AG10803 (cell line): ENCODE measurements at regions not wholly inside any gene's neighbourhood (a gene's known extent, or its start where the extent isn't known, plus 50 kb on each side); places are given as distances from the start of the nearest gene placed in this dataset.
A peak's percentile ranks its signal among the peaks of the same experiment; 100 is the strongest.

ENCODE experiments used
- DNase-seq: peaks from one replicate; pipeline ENCODE4 v3.0.0; 2010; ENCODE audit warnings: low read depth
- H3K4me3 ChIP-seq: 2 replicates; pipeline ENCODE4 v1.5.1; 2011; ENCODE audit warnings: mild to moderate bottlenecking, low read length, control low read depth
- CTCF ChIP-seq: conservative IDR thresholded peaks from 2 replicates; pipeline ENCODE4 v1.5.1; 2011; ENCODE audit warnings: mild to moderate bottlenecking, low read length, control low read depth, inconsistent platforms

GRCh38 chr5:91642581-91642980 is 259.5 kb upstream of the ARRDC3 start:
- no peak overlapping the region for H3K4me3 ChIP-seq
- no peak for TF ChIP-seq CTCF
- DNase-seq = no peak

GRCh38 chr5:91641730-91642350 is 258.7 kb upstream of the ARRDC3 start:
- no peak overlapping the region for H3K4me3 ChIP-seq
- peak; percentile 34 for DNase-seq

GRCh38 chr5:91639744-91640143 is 256.6 kb upstream of the ARRDC3 start:
- DNase-seq = no peak
- TF ChIP-seq CTCF = no peak
- no peak overlapping the region for H3K4me3 ChIP-seq

More at GRCh38 chr5:91641730-91642350, 258.7 kb upstream of the ARRDC3 start:
- peak; percentile 65 for TF ChIP-seq CTCF

GRCh38 chr5:91638010-91638409 is 254.9 kb upstream of the ARRDC3 start:
- TF ChIP-seq CTCF = no peak
- no peak for DNase-seq

GRCh38 chr5:91635950-91636734 is 253.0 kb upstream of the ARRDC3 start:
- no peak for TF ChIP-seq CTCF
- no peak for DNase-seq
- H3K4me3 ChIP-seq = no peak overlapping the region

More at GRCh38 chr5:91638010-91638409, 254.9 kb upstream of the ARRDC3 start:
- H3K4me3 ChIP-seq = no peak overlapping the region

- H3K4me3 ChIP-seq = no peak overlapping the region
- TF ChIP-seq CTCF = no peak
- no peak for DNase-seq
Observed at GRCh38 chr5:91632871-91633270, 249.8 kb upstream of the ARRDC3 start.

GRCh38 chr5:91611746-91612145 is 228.6 kb upstream of the ARRDC3 start:
- H3K4me3 ChIP-seq = no peak overlapping the region
- DNase-seq = no peak
- TF ChIP-seq CTCF = no peak
